ELF-1 (cell line): ENCODE measurements at regions not wholly inside any gene's neighbourhood (a gene's known extent, or its start where the extent isn't known, plus 50 kb on each side); places are given as distances from the start of the nearest gene placed in this dataset.

Source experiments
- DNase-seq: peaks from one replicate; pipeline ENCODE4 v3.0.0-alpha.2; 2016; ENCODE audit warnings: low read depth, low spot score

DNA sequence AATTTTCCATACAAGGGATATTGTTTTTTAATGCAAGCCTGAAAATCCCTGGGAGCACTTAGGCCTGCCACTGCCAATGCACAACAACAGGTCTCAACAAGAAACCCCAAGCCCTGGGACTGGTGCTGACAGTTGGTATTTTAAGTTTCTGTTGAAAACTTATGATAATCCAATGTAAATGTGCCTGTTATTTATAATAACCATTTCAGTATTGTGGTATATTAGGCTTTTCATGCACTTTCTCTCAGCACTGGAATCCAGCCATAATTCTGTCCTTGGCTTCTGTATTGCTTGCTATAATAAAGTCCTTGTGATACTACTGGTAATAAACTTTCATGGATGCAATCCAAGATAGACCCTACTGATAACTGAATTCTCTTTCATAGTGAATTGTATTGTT is 218.9 kb downstream of the PCDH7 start:
- DNase-seq, result no peak

DNA sequence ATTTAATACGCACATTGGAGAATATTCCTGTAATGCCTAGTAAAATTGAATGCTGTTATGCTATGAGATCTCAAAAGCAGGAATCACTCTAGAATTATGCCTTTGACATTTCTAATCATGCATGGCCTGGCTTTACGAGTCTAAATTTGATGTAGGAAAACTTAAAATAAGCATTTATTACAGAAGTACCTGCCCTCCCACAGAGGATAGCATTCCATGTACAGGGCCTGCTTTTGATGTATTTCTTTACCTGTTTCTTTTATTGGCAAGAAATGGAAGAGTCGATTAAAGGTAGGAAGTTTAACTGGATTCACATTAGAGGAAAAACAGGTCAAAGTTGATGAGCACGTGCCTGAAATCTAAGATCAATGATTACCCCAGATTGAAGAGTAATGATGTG is 219.5 kb downstream of the PCDH7 start:
- DNase-seq, result no peak

DNA sequence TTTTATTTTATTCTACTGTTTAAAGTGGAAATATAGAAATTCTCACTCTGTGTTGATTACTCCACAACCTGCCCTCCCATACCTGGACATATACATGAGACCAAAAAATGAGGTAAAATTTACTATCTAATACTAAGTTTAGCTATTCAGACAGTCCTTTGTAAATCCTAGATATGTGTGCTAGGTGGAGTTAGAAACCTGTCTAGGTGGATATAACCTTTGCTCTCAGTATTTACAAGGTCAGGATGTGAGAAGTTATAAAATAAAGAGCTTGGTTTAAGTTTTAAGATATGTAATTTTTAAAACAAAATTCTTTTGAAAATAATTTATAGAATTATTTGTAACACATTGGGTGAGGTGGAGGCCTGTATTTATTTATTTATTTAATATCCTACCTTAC is 221.5 kb downstream of the PCDH7 start:
- no peak for DNase-seq

DNA sequence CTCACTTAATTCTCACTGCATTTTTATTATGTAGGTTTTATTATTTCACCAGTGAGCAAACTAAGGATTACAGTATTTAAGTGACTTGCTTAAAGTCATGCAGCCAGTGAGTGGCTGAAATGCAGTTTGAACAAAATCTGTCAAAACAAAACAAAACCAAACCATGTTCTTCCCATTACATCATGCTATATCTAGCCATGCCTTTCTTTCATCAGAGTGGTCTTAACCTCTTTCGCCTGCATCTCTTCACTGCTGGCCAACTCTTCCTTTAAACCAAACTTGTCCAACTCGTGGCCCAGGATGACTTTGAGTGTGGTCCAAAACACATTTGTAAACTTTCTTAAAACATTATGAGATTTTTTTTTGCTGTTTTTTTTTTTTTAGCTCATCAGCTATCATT is 223.2 kb downstream of the PCDH7 start:
- DNase-seq, result no peak

DNA sequence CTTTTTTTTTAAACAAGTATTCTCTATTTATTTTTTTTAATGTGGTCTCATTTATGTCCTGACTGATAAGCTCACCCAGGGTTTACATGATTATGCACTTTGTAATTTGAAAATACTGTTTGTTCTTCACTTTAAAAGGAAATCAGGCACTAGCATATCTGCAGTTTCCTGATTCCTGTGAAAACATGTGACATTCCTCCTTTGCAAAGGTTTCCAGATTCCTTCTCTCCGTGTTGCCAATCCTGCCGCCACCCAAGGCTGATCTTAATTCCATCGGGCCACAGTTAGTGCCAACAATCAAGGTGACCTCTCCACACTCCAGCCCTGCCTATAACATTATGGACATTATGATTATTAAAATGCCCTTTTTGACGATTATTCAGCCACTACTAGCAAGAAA is 225.4 kb downstream of the PCDH7 start:
- DNase-seq, result no peak

DNA sequence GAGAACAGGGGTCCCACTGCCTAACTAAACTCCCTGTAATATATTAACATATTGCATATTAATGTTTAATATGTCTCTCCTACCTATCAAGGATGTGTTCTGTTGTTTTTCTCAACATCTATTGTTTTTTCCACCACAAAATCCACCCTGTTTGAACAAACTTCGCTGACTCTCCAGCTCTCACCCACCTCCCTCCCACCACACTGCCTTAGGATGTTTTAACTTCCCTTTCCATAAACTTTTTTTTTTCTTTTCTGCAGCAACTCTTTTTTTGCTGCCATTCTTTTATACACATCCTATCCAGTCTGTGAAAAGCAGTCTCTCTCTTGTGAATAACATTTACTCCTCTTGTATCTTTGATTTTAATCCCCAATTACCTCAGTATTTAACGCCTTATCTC is 226.1 kb downstream of the PCDH7 start:
- DNase-seq, result no peak

DNA sequence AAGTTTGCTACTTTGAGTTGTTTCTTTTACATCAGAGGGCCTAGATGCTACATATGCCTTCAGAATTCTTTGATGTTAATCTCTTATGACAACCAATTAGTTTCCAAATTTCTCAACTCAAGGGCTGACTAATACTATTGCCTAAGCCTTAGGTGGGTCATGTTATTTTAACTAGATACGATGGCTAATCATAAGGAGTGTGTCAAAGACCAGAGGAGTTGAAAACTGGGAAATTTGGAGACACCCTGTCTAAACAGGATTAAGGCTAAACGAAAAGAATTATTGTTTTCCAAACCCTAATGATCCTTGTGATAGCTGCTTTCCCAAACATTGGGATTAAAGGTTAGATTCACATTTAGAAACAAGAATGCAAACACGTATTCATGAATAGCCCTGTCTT is 228.5 kb downstream of the PCDH7 start:
- DNase-seq, result no peak

DNA sequence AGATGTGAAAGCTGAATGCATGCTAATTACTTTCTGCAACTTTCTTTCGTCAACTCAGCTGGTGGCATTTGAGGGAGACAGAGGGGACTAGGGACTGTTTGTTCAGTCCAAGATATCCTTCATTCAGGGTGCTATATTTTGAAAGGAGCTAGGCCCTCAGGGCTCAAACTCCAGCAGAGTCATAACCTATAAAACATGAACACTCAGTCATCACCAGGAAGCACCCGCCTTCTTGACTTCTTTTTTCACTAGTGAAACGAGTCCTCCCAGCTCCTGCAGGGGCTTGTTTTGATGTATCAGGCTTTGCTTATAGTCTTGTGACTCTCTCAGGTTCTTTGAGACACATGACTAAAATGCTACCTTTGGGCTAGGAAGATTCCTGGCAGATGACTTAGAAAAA is 230.6 kb downstream of the PCDH7 start:
- DNase-seq, result no peak

DNA sequence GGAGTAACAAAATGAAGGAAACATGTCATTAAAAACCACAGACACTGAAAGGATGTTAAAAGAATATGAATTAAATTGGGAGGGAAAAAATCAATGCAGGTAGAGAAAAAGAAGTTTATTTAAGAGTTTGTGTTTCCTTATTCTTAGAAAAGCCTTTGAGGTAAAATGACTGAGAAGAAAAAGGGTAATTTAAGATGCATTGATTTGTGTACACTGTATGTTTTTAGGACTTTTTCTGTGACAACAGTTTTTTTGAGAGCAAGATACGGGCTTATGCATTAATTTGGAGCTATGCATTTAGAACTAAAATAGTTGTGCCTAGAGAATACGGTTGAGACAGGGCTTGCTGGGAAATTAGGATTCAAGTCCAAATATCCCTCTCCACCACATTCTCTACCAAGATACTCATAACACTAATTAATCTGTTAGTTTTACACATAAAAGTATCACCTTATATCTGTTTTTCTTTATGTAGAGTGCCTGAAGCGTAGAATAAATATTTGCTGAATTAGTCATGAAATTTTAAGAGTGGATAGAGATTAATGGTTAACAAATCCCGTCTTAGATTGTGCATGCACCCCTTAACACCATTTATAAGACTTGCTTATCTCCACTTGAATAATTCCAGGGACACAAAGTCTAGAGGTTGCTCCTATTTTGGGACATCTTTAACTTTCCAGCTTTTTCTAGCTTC is 232.5 kb downstream of the PCDH7 start:
- no peak for DNase-seq

DNA sequence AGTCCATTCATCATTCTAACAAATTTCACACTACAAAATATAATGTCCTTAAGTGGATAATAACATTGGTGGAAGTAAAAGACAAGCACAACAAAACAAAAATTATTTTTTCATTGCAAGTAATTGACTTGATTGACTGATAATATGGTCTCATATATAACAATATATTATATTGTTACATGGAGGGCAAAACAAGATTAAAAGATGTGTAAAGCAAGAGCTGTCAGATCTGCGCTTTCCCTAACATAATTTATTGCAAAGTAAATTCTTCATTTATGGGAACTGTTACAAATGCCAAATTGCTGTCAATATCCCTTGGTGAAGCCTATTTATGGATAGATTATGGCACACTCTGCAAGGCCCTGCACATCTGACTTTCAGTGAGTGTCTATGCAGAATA is 233.6 kb downstream of the PCDH7 start:
- DNase-seq, result no peak

DNA sequence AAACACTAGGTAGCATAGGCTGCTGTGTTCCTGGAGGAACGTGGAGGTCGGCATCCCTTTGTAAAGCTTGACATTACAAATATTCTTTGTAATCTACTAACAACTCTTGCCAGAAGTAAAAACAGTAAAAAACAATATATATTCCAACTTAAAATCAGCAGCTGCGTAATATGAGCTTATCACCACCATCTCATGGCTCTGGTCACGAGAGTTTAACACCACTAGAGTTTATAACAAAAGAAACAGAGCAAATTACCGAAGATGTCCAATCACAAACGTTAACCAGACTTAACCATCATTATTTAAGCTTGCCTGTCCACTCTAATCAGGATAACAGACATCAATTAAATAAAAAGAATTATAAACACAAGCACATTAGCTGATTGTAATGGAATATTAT is 236.7 kb downstream of the PCDH7 start:
- no peak for DNase-seq

DNA sequence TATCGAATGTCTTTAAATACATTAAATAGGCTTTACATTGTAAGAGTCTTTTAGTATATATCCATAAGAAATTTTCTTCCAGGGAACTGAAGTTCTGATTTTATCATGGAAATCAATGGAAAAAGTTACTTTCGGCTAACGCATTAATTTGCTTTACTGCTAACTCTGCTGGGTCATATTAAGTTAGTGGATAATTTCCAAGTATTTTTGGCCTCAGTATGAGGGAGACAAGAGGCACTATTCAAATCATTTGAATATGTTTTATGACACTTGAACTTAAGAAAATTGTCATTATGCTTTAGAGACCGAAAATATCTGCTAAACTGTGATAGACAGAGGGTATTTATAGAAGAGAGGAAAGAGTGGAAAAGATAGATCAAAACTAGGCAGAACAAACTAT is 237.5 kb downstream of the PCDH7 start:
- no peak for DNase-seq

DNA sequence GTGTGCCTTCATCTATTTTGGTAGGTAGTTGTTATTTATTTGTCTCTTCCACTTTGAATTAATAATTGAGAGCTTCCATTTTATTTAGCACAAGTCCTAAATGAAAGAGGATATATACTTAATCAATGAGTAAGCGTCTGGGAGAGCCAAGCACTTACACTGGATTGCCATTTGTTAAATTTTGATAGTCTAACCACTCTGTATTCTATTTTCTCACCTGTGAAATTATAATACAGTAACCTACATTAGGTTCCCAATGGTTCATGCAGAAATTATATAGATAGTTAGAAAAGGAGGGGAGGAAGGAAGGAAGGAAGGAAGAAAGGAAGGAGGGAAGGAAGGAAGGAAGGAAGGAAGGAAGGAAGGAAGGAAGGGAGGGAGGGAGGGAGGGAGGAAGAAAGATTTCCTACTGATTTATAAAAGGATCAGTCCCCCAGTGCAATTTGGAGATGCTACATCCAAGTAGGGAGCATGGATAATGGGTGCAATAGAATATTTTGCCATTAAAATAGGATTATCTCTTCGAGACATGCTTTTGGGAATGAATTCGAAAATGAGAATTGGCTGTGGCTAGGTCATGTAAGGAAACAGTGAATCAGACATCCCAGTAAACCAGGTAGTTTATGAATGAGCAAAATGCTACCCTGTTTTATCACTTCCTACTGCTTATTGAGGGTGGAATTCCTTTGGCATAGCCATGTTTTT is 239.8 kb downstream of the PCDH7 start:
- no peak for DNase-seq

DNA sequence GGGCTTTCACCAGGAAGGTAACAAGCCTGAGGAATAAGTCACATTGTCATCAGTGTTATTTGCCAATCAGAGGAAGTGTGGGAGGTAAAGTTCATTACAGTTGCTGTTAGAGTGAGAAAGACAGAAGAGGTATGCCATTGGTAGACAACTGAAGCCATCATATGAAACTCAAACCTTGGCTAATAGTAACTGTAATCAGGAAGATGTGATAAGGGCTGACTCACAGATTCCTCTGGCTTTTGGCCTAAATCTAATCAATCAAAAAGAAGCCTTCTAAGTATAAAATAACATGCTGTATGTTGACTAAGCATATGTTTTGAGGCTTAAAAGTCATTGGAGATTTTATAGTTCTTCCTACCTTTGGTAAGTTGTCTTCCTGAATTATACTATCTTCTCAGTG is 242.8 kb downstream of the PCDH7 start:
- DNase-seq, result no peak

DNA sequence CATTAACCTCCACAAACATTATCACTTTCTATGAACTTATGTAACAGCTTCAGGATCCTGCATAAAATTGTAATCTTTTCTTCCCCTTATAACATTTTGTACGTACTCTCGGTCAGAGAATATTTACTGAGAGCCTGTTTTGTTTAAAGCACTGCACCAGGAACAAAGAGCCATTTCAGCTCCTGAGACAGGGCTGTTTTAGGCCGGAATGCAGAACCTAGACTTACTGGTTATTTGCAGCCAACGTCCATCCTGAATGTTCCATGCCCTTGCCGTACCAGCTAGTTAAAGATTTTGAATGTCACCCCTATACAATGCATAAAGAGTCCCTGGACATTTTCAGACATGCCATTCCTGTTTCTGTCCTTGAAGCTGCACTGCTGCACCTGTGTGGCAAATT is 248.8 kb downstream of the PCDH7 start:
- DNase-seq, result no peak

DNA sequence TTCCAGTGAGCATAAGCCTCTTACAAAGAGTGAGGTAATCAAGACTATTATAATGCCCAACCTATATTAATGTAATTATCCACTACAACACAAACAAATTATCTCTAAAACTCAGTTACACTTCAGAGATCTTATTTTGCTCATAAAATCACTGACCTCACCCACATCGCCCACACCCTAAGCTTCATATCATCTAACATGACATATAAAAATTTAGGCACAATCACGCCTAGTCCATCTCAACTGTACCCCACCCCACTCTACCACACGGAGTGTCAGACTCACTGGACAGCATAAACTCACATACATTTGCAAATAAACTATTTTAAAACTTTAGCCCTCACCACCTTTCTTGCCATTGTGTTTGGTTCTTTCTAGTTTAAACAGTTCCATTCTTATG is 252.4 kb downstream of the PCDH7 start:
- no peak for DNase-seq

DNA sequence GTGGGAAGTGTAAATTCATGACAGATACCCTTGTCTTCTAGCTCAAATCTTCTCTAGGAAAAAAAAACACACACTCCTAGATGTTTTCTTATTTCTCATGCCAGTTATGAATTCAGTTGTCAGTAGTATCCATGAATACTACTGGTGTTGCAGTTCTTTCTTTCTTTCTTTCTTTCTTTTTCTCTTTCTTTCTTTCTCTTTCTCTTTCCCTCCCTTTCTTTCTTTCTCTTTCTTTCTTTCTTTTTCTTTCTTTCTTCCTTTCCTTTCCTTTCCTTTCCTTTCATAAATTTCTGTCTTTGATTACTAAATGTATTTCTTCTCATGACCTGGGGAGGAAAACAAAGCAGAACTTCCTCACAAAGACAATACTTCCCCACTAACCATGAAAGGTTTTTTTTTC is 253.8 kb downstream of the PCDH7 start:
- DNase-seq, result no peak

DNA sequence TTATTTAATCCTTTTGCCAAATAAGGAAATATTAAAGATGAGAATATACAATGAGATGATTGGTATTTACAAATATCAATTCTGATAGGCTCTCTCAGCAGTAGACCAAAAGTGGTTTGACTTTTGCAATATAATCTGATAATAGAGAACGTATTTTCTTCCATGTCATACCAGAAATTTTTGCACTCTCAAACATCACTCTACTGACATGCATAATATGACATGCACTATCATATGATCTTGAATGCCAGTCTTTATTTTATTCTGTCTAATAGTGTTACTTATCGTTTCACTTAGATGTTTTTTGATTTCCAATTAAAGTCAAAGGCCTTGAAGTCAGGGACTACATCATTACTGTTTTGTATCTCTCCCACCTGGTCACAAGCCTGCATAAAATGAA is 259.2 kb downstream of the PCDH7 start:
- DNase-seq, result no peak

DNA sequence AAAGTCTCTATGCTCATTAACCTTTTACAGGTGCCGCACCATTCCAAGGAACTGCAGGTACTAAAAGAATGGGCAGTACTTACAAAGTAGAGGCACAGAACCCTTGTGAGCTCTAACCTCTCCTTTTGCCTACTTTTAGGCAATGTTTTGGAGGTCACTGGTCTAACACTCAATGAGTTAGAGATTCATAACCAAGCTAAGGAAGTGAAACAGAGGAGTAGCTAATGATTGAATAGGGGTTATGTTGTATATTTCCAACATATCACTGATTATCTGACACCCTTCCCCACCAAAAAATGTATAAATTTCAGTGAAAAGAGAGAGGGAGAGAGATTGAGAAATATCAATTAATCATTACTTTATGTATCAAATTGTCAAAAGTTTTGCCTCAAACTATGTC is 269.3 kb downstream of the PCDH7 start:
- DNase-seq, result no peak

DNA sequence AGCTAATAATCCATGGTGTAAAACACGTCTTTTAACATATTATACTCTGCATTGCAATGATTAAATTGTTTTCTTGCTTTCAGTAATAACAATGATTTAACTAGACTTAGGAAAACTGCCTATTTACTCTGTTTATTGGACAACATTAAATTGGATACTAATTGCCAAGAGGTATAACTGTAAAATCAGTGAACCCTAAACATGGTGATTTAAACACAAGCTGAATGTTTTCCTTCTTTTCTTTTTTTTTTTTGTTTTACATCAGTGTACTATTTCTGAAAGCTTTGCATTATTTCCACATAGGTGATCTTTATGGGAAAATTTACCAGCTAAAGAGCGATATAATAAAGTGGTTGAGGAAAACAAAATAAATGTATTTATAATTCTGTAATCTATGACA is 276.7 kb downstream of the PCDH7 start:
- no peak for DNase-seq

DNA sequence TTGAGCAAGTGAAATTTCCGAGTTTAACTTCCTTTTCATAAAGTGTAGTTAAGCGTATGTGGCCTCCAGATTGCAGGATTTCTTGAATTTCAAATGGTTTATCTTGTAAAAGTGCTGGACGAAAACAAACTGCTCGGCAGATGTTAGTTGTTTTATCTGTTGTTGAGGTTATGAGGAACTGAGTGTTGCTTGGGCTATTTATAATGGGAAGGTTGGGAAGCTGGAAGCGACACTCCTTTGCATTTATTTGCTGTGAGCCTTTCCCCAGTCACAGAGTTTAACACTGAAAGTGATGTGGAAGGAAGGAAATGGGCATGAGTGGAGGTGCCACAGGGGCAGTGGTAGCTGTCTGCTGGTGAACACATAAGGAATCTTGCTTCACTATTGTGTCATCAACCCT is 284.9 kb downstream of the PCDH7 start:
- no peak for DNase-seq

DNA sequence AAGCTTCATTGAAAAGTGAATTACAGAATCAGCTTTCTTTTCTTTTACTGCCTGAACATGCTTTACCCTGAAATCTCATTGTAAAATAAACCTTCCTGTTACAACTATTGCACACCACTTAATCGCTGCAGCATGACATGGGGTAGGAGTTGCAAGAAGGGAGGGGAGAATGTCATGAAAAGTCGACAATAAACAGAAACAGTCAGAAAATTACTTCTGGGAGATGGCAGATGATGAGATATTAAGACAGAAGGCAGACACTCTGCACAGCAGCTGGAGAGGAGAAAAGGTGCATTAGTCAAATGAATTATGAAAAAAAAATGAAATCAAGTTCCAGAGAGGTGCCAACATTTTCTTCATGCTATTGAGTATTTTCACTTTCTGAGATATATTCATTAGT is 287.7 kb downstream of the PCDH7 start:
- no peak for DNase-seq

DNA sequence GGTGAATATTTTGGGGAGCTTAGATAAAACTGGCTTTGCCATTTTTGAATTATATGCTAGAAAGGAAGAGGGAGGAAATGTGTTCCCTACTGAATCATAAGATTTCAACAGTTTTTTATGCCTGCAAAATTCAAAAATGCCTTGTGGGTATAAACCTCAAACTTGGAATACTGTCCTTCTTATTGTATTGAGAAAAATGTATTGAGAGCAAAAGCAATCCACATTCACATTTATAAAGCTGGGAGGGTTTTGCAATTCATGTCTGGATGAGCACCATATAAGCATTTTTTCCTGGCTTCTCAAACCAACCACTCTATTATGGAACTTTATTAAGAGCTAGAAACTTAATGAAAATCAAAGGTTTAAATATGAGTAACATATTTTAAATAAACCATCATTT is 289.8 kb downstream of the PCDH7 start:
- DNase-seq, result no peak

DNA sequence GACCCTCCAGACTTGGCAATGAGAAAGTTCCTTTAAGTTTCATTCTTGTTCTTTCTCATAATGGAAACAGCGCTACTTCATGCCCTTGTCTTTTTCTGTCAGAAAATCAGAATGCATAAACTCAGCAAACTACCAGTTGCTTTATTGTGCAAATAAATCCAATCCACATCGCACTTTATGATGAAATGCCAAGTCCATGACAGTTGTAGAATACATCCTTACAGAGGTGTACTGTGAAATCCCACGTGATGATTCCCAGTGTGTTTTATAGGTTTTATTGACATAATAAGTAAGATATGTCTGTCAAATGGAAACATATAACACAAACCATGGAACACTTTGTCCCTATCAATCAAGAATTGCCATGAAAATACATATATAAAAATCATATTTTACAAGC is 295.0 kb downstream of the PCDH7 start:
- no peak for DNase-seq
